Tibial nerve (tissue), 4 donors: ENCODE measurements at regions not wholly inside any gene's neighbourhood (a gene's known extent, or its start where the extent isn't known, plus 50 kb on each side); places are given as distances from the start of the nearest gene placed in this dataset.

ENCODE experiments used
- EP300 ChIP-seq, 2 donors: sonication (generic); formaldehyde crosslinking; IDR thresholded peaks; one replicate each; pipeline ENCODE4 v1.6.1; 2017; ENCODE audit warnings: antibody characterized with exemption in 2 of 2, mild to moderate bottlenecking in 1 of 2
- POLR2A ChIP-seq, 2 donors: fragments of 450-650 bp; IDR thresholded peaks; one replicate each; pipeline ENCODE4 v1.6.1; 2017; ENCODE audit warnings: antibody characterized with exemption in 2 of 2, mild to moderate bottlenecking in 2 of 2, moderate library complexity in 2 of 2
- TF ChIP-seq, protein P1 (sequence below), 5 experiments: fragments of 200-600 bp in 3 of 5; fragments of 450-650 bp in 2 of 5; sonication (generic) in 3 of 5; IDR thresholded peaks; one replicate each; pipeline ENCODE4 v1.5.1; 2016 to 2019; ENCODE audit warnings: antibody characterized with exemption in 5 of 5, mild to moderate bottlenecking in 3 of 5, moderate library complexity in 2 of 5

DNA sequence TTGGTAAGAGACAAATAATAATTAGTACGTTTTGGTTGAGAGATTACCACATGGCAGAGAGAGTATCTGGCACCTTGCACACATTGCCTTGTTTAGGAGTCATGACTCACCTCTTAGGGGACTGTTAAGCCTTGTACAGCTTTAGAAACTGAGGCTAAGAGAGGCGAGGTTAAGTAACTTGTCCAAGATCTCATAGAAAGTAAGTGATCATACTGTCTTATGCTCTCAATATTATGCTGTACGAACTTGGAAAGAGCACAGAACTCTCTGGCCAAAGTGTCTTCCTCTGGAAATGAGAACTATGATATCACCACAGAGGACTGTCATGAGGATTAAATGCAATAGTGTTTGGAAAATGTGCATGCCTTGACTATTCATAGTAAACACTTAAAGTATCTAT lies 249.0 kb downstream of the UTRN start:
- TF ChIP-seq, protein P1, sequence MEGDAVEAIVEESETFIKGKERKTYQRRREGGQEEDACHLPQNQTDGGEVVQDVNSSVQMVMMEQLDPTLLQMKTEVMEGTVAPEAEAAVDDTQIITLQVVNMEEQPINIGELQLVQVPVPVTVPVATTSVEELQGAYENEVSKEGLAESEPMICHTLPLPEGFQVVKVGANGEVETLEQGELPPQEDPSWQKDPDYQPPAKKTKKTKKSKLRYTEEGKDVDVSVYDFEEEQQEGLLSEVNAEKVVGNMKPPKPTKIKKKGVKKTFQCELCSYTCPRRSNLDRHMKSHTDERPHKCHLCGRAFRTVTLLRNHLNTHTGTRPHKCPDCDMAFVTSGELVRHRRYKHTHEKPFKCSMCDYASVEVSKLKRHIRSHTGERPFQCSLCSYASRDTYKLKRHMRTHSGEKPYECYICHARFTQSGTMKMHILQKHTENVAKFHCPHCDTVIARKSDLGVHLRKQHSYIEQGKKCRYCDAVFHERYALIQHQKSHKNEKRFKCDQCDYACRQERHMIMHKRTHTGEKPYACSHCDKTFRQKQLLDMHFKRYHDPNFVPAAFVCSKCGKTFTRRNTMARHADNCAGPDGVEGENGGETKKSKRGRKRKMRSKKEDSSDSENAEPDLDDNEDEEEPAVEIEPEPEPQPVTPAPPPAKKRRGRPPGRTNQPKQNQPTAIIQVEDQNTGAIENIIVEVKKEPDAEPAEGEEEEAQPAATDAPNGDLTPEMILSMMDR (IDR thresholded peaks at IDR 0.05) = no peak
- no peak for TF ChIP-seq POLR2A (IDR thresholded peaks at IDR 0.05)
- no peak for TF ChIP-seq EP300 (IDR thresholded peaks at IDR 0.05)
